Activated T-helper 1 cell treated with anti-CD3 and anti-CD28 coated beads, Interleukin-12 subunit alpha, Interleukin-12 subunit beta, Interleukin-2, Interleukin-4 antibody, amounts not matched to agents 30 ng/mL and 10 ng/mL and 1 ng/mL, durations not matched to agents 14 hours and 24 hours and 36 hours (primary cell): ENCODE measurements at regions not wholly inside any gene's neighbourhood (a gene's known extent, or its start where the extent isn't known, plus 50 kb on each side); places are given as distances from the start of the nearest gene placed in this dataset.
"Not testable (repeated sequence)": the region's sequence is repeated elsewhere in the genome, so short reads cannot be mapped to it uniquely, and the experiment has no call there.

ENCODE experiments used
- DNase-seq: peaks from one replicate; pipeline ENCODE4 v3.0.0; 2021; ENCODE audit warnings: low spot score
- H3K27ac Mint-ChIP-seq: one replicate; pipeline ENCODE4 v1.8.0; 2021; ENCODE audit warnings: mild to moderate bottlenecking, mixed read lengths
- H3K27me3 Mint-ChIP-seq: one replicate; pipeline ENCODE4 v1.8.0; 2022; ENCODE audit warnings: mild to moderate bottlenecking, moderate library complexity, mixed read lengths; ENCODE audit not compliant: insufficient read depth
- H3K36me3 Mint-ChIP-seq: one replicate; pipeline ENCODE4 v1.8.0; 2021; ENCODE audit warnings: low read depth, mixed read lengths
- H3K4me1 Mint-ChIP-seq: one replicate; pipeline ENCODE4 v1.8.0; 2021; ENCODE audit warnings: low read depth, mixed read lengths
- H3K4me3 Mint-ChIP-seq: one replicate; pipeline ENCODE4 v1.8.0; 2021; ENCODE audit warnings: mild to moderate bottlenecking, moderate library complexity, mixed read lengths
- H3K9me3 Mint-ChIP-seq: one replicate; pipeline ENCODE4 v1.8.0; 2021; ENCODE audit warnings: mixed read lengths
- intact Hi-C: fragments of 100-400 bp; cut with micrococcal nuclease; formaldehyde crosslinking; loops from one replicate; pipeline ENCODE4 v1.15.1; 2024

GRCh38 chr6:102994866-102995265 is 1601.4 kb downstream of the GRIK2 start:
- DNase-seq = no peak
- H3K4me1 Mint-ChIP-seq = no peaks in the 10 kb centered on the region
- H3K9me3 Mint-ChIP-seq = no peaks in the 10 kb centered on the region
- intact Hi-C loops = no loop called here
- H3K4me3 Mint-ChIP-seq = no peak overlapping the region
- no peaks in the 10 kb centered on the region for H3K36me3 Mint-ChIP-seq
- no peak overlapping the region for H3K27ac Mint-ChIP-seq
- no peaks in the 10 kb centered on the region for H3K27me3 Mint-ChIP-seq

- Mint-ChIP-seq H3K4me3 (no peak overlapping the region), H3K9me3 (no peaks in the 10 kb centered on the region), H3K36me3 (no peaks in the 10 kb centered on the region), H3K27ac (no peak overlapping the region), H3K27me3 (no peaks in the 10 kb centered on the region), H3K4me1 (no peaks in the 10 kb centered on the region)
- intact Hi-C loops = no loop called here
- DNase-seq = no peak
These were observed 1592.6 kb downstream of the GRIK2 start for GRCh38 chr6:102986086-102986485.

- intact Hi-C loops = no loop called here
- no peaks in the 10 kb centered on the region for H3K36me3 Mint-ChIP-seq
- no peaks in the 10 kb centered on the region for H3K27me3 Mint-ChIP-seq
- H3K4me1 Mint-ChIP-seq = no peaks in the 10 kb centered on the region
- H3K27ac Mint-ChIP-seq = no peak overlapping the region
- H3K4me3 Mint-ChIP-seq = no peak overlapping the region
- H3K9me3 Mint-ChIP-seq = no peaks in the 10 kb centered on the region
- no peak for DNase-seq
These were observed 1590.8 kb downstream of the GRIK2 start for GRCh38 chr6:102984357-102984756.

- Mint-ChIP-seq H3K27me3 (no peaks in the 10 kb centered on the region), H3K36me3 (no peaks in the 10 kb centered on the region), H3K27ac (no peak overlapping the region), H3K4me3 (no peak overlapping the region), H3K4me1 (no peaks in the 10 kb centered on the region), H3K9me3 (no peaks in the 10 kb centered on the region)
- DNase-seq = no peak
- intact Hi-C loops = no loop called here
These were observed 1588.0 kb downstream of the GRIK2 start for GRCh38 chr6:102981490-102982015.

- Mint-ChIP-seq H3K4me3 (no peak overlapping the region), H3K27me3 (no peaks in the 10 kb centered on the region), H3K36me3 (no peaks in the 10 kb centered on the region), H3K4me1 (no peaks in the 10 kb centered on the region), H3K9me3 (no peaks in the 10 kb centered on the region), H3K27ac (no peak overlapping the region)
- intact Hi-C loops = no loop called here
- no peak for DNase-seq
These were observed 1587.4 kb downstream of the GRIK2 start for GRCh38 chr6:102980951-102981350.

GRCh38 chr6:102961902-102962301 is 1568.4 kb downstream of the GRIK2 start:
- H3K4me3 Mint-ChIP-seq = no peak overlapping the region
- peaks cover under 1% of the 10 kb centered on the region for H3K9me3 Mint-ChIP-seq
- H3K36me3 Mint-ChIP-seq = no peaks in the 10 kb centered on the region
- intact Hi-C loops = no loop called here
- no peak overlapping the region for H3K27ac Mint-ChIP-seq
- H3K4me1 Mint-ChIP-seq = no peaks in the 10 kb centered on the region
- DNase-seq = no peak
- H3K27me3 Mint-ChIP-seq = no peaks in the 10 kb centered on the region

- intact Hi-C loops = no loop called here
- DNase-seq = no peak
- H3K4me3 Mint-ChIP-seq = no peak overlapping the region
- H3K36me3 Mint-ChIP-seq = no peaks in the 10 kb centered on the region
- H3K9me3 Mint-ChIP-seq = no peaks in the 10 kb centered on the region
- H3K27me3 Mint-ChIP-seq = no peaks in the 10 kb centered on the region
- H3K27ac Mint-ChIP-seq = no peak overlapping the region
- no peaks in the 10 kb centered on the region for H3K4me1 Mint-ChIP-seq
These were observed 1557.5 kb downstream of the GRIK2 start for GRCh38 chr6:102950967-102951366.

- no peak for DNase-seq
- Mint-ChIP-seq H3K27me3 (no peaks in the 10 kb centered on the region), H3K4me3 (no peak overlapping the region), H3K36me3 (no peaks in the 10 kb centered on the region), H3K4me1 (no peaks in the 10 kb centered on the region), H3K27ac (no peak overlapping the region), H3K9me3 (no peaks in the 10 kb centered on the region)
- intact Hi-C loops = no loop called here
These were observed 1551.0 kb downstream of the GRIK2 start for GRCh38 chr6:102944475-102944874.

GRCh38 chr6:102942206-102942605 is 1548.7 kb downstream of the GRIK2 start:
- Mint-ChIP-seq H3K36me3 (no peaks in the 10 kb centered on the region), H3K27ac (no peak overlapping the region), H3K27me3 (no peaks in the 10 kb centered on the region), H3K9me3 (no peaks in the 10 kb centered on the region), H3K4me3 (no peak overlapping the region), H3K4me1 (no peaks in the 10 kb centered on the region)
- intact Hi-C loops = no loop called here
- DNase-seq = no peak

GRCh38 chr6:102936959-102937358 is 1543.5 kb downstream of the GRIK2 start:
- no peak overlapping the region for H3K4me3 Mint-ChIP-seq
- intact Hi-C loops = no loop called here
- no peaks in the 10 kb centered on the region for H3K9me3 Mint-ChIP-seq
- no peak for DNase-seq
- no peaks in the 10 kb centered on the region for H3K27me3 Mint-ChIP-seq
- H3K27ac Mint-ChIP-seq = no peak overlapping the region
- H3K4me1 Mint-ChIP-seq = no peaks in the 10 kb centered on the region
- no peaks in the 10 kb centered on the region for H3K36me3 Mint-ChIP-seq

GRCh38 chr6:102928109-102928508 is 1534.6 kb downstream of the GRIK2 start:
- intact Hi-C loops = no loop called here
- DNase-seq = no peak
- H3K9me3 Mint-ChIP-seq = no peaks in the 10 kb centered on the region
- H3K27me3 Mint-ChIP-seq = no peaks in the 10 kb centered on the region
- no peaks in the 10 kb centered on the region for H3K4me1 Mint-ChIP-seq
- no peak overlapping the region for H3K27ac Mint-ChIP-seq
- no peak overlapping the region for H3K4me3 Mint-ChIP-seq
- no peaks in the 10 kb centered on the region for H3K36me3 Mint-ChIP-seq

- Mint-ChIP-seq H3K27ac (no peak overlapping the region), H3K27me3 (no peaks in the 10 kb centered on the region), H3K4me1 (no peaks in the 10 kb centered on the region), H3K4me3 (no peak overlapping the region), H3K9me3 (peaks cover 3% of the 10 kb centered on the region), H3K36me3 (no peaks in the 10 kb centered on the region)
- DNase-seq = no peak
- intact Hi-C loops = no loop called here
These were observed 1524.7 kb downstream of the GRIK2 start for GRCh38 chr6:102918161-102918560.

GRCh38 chr6:102911571-102911970 is 1518.1 kb downstream of the GRIK2 start:
- H3K9me3 Mint-ChIP-seq = no peaks in the 10 kb centered on the region
- intact Hi-C loops = no loop called here

GRCh38 chr6:102910701-102911139 is 1517.2 kb downstream of the GRIK2 start:
- H3K27me3 Mint-ChIP-seq, DNase-seq, intact Hi-C loops, H3K36me3 Mint-ChIP-seq, H3K27ac Mint-ChIP-seq, H3K9me3 Mint-ChIP-seq, H3K4me1 Mint-ChIP-seq, H3K4me3 Mint-ChIP-seq: not testable (repeated sequence)

More at GRCh38 chr6:102911571-102911970, 1518.1 kb downstream of the GRIK2 start:
- H3K4me3 Mint-ChIP-seq = no peak overlapping the region
- DNase-seq = no peak
- no peaks in the 10 kb centered on the region for H3K4me1 Mint-ChIP-seq
- no peaks in the 10 kb centered on the region for H3K36me3 Mint-ChIP-seq
- no peak overlapping the region for H3K27ac Mint-ChIP-seq
- no peaks in the 10 kb centered on the region for H3K27me3 Mint-ChIP-seq
